22Rv1 (cell line): ENCODE measurements at regions not wholly inside any gene's neighbourhood (a gene's known extent, or its start where the extent isn't known, plus 50 kb on each side); places are given as distances from the start of the nearest gene placed in this dataset.

ENCODE experiments used
- ZFX ChIP-seq: fragments of 450-650 bp; IDR thresholded peaks from 2 replicates; pipeline ENCODE4 v1.6.1; 2017; ENCODE audit warnings: antibody characterized with exemption, borderline replicate concordance
- TF ChIP-seq, protein P1 (sequence below): fragments of 450-650 bp; IDR thresholded peaks from 2 replicates; pipeline ENCODE4 v1.5.1; 2017; ENCODE audit warnings: mild to moderate bottlenecking

DNA sequence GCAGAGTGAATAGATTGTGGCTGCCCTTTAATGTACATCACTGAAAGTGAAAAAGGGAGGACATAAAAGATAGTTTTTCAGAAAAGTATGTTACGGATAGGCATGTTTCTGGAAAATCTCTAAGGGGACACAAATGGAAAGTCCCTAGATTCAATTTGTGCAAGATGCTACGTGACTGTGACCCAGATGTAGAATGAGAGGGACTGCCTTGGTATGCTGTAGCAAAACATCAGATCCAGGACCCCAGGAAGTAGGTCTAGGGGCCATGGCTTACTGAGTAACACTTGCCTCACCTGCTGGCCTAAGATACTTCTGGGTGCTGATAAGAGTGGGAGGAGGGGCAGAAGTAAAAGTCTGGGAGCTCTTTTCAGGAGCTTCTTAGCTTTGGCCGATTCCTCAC is 191.2 kb upstream of the PHYHIPL start:
- TF ChIP-seq, protein P1, sequence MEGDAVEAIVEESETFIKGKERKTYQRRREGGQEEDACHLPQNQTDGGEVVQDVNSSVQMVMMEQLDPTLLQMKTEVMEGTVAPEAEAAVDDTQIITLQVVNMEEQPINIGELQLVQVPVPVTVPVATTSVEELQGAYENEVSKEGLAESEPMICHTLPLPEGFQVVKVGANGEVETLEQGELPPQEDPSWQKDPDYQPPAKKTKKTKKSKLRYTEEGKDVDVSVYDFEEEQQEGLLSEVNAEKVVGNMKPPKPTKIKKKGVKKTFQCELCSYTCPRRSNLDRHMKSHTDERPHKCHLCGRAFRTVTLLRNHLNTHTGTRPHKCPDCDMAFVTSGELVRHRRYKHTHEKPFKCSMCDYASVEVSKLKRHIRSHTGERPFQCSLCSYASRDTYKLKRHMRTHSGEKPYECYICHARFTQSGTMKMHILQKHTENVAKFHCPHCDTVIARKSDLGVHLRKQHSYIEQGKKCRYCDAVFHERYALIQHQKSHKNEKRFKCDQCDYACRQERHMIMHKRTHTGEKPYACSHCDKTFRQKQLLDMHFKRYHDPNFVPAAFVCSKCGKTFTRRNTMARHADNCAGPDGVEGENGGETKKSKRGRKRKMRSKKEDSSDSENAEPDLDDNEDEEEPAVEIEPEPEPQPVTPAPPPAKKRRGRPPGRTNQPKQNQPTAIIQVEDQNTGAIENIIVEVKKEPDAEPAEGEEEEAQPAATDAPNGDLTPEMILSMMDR, result no peak
- no peak for TF ChIP-seq ZFX
